ENCODE measurements at regions not wholly inside any gene's neighbourhood (a gene's known extent, or its start where the extent isn't known, plus 50 kb on each side); places are given as distances from the start of the nearest gene placed in this dataset.
"Not testable (repeated sequence)": the region's sequence is repeated elsewhere in the genome, so short reads cannot be mapped to it uniquely, and the experiment has no call there.

GRCh38 chr10:8159341-8160165 is 105.1 kb downstream of the GATA3 start:
- no peak overlapping the region for H3K27ac Mint-ChIP-seq
- H3K36me3 Mint-ChIP-seq: no peaks in the 10 kb centered on the region
- H3K4me3 Mint-ChIP-seq: no peak overlapping the region
- DNase-seq (ENCODE audit: low spot score in 2 of 2) (no peak), ATAC-seq (peak; percentile 93)
- H3K4me1 Mint-ChIP-seq: peaks cover 14% of the 10 kb centered on the region
- peaks cover 3% of the 10 kb centered on the region for H3K9me3 Mint-ChIP-seq

GRCh38 chr10:8163824-8164223 is 109.3 kb downstream of the GATA3 start:
- Mint-ChIP-seq H3K27ac (no peak overlapping the region), H3K4me1 (peaks cover 14% of the 10 kb centered on the region), H3K4me3 (no peak overlapping the region), H3K36me3 (no peaks in the 10 kb centered on the region), H3K9me3 (peaks cover 15% of the 10 kb centered on the region)
- no peak for DNase-seq (ENCODE audit: low spot score in 2 of 2)
- ATAC-seq: no peak

- H3K27ac Mint-ChIP-seq; H3K36me3 Mint-ChIP-seq; DNase-seq (ENCODE audit: low spot score in 2 of 2); ATAC-seq; H3K4me1 Mint-ChIP-seq; H3K4me3 Mint-ChIP-seq: not testable (repeated sequence)
- H3K9me3 Mint-ChIP-seq: peaks cover 19% of the 10 kb centered on the region
Observed at GRCh38 chr10:8164640-8165039, 110.2 kb downstream of the GATA3 start.

DNA sequence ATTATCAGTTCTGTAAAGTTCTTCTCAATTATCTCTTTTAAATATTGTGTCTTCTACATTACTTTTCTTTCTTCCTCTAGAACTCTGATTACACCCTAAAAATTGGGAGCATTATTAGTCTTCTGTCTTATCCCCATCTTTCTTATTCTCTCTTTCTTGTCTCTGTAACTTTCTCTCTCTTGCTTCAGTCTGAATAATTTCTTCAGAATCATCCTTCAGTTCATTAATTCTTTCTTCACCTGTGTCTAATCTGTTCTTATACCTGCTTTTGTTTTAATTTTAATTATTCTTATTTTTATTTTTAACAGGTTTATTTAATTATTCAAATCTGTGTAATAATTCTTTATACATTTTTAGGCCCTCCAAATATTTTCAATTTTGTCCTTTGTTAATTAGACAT is 114.3 kb downstream of the GATA3 start:
- DNase-seq (ENCODE audit: low spot score in 2 of 2) (no peak), ATAC-seq (no peak)
- no peak overlapping the region for H3K4me3 Mint-ChIP-seq
- H3K27ac Mint-ChIP-seq: no peak overlapping the region
- H3K9me3 Mint-ChIP-seq: peaks cover 19% of the 10 kb centered on the region
- peaks cover 6% of the 10 kb centered on the region for H3K4me1 Mint-ChIP-seq
- no peaks in the 10 kb centered on the region for H3K36me3 Mint-ChIP-seq

DNA sequence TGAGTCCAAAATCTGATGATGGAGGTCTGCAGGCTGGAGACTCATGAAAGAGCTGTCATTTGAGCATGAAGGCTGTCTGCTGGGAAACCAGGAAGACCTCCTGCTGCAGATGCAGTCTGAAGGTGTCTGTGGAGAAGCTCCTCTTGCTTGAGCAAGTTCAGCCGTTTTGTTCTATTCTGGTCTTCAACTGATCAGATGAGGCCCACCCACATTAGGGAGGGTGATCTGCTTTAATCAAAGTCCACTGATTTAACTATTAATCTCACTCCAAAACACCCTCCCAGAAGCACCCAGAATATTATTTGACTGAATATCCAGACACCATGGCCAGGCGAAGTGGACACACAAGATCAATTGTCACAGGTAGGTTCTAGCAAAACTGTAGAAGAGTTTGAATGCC is 116.5 kb downstream of the GATA3 start:
- no peak for DNase-seq (ENCODE audit: low spot score in 2 of 2)
- no peaks in the 10 kb centered on the region for H3K36me3 Mint-ChIP-seq
- H3K4me1 Mint-ChIP-seq: peaks cover 6% of the 10 kb centered on the region
- H3K9me3 Mint-ChIP-seq: peaks cover 19% of the 10 kb centered on the region
- no peak overlapping the region for H3K4me3 Mint-ChIP-seq
- no peak overlapping the region for H3K27ac Mint-ChIP-seq
- no peak for ATAC-seq

DNA sequence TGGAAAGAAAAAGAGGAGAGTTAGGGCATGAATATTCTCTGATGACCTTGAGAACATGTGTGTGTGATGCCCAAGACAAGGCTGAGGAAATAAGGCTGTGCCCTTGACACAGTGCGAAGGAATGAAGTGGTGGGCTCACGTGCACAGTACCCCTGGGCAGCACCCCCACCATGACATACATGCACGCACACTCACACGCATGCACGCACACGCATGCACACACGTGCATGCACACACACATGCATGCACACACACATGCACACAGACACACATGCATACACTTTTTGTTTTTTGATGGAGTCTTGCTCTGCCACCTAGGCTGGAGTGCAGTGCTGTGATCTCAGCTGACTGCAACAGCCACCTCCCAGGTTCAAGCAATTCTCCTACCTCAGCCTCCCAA is 118.1 kb downstream of the GATA3 start:
- peaks cover 16% of the 10 kb centered on the region for H3K9me3 Mint-ChIP-seq
- DNase-seq (ENCODE audit: low spot score in 2 of 2) (no peak), ATAC-seq (no peak)
- no peak overlapping the region for H3K27ac Mint-ChIP-seq
- no peaks in the 10 kb centered on the region for H3K36me3 Mint-ChIP-seq
- H3K4me3 Mint-ChIP-seq: no peak overlapping the region
- H3K4me1 Mint-ChIP-seq: peaks cover 6% of the 10 kb centered on the region

- DNase-seq (ENCODE audit: low spot score in 2 of 2) (no peak), ATAC-seq (no peak)
- no peaks in the 10 kb centered on the region for H3K36me3 Mint-ChIP-seq
- H3K27ac Mint-ChIP-seq: no peak overlapping the region
- H3K9me3 Mint-ChIP-seq: peaks cover 11% of the 10 kb centered on the region
- no peak overlapping the region for H3K4me3 Mint-ChIP-seq
- H3K4me1 Mint-ChIP-seq: peaks cover 6% of the 10 kb centered on the region
Observed at GRCh38 chr10:8173243-8173865, 118.9 kb downstream of the GATA3 start.

GRCh38 chr10:8173866-8174243 is 119.4 kb downstream of the GATA3 start:
- ATAC-seq: no peak
- Mint-ChIP-seq H3K4me1 (peaks cover 6% of the 10 kb centered on the region), H3K27ac (no peak overlapping the region), H3K36me3 (no peaks in the 10 kb centered on the region), H3K9me3 (peaks cover 6% of the 10 kb centered on the region), H3K4me3 (no peak overlapping the region)
- DNase-seq (ENCODE audit: low spot score in 2 of 2): no peak

DNA sequence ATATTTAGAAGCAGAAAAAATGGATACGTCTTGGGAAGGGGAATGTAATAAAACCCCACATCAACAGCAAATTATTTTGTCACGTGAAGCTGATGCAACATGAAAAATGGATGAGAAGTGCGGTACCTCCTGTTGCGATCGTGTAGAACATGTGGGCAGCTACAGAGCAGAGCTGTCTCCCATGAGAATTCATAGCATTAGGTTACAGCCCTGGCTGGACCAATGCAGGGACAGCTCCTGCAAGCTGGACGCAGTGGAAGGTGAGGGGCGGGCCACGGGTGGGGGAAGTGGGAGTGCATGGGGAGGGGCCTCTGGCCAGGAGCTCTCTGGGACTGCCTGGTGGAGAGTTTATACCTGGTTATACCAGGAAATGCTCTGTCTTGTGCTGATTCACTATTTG is 120.3 kb downstream of the GATA3 start:
- no peak overlapping the region for H3K27ac Mint-ChIP-seq
- H3K4me3 Mint-ChIP-seq: no peak overlapping the region
- no peaks in the 10 kb centered on the region for H3K9me3 Mint-ChIP-seq
- ATAC-seq (no peak), DNase-seq (ENCODE audit: low spot score in 2 of 2) (no peak)
- peaks cover 6% of the 10 kb centered on the region for H3K4me1 Mint-ChIP-seq
- H3K36me3 Mint-ChIP-seq: no peaks in the 10 kb centered on the region

DNA sequence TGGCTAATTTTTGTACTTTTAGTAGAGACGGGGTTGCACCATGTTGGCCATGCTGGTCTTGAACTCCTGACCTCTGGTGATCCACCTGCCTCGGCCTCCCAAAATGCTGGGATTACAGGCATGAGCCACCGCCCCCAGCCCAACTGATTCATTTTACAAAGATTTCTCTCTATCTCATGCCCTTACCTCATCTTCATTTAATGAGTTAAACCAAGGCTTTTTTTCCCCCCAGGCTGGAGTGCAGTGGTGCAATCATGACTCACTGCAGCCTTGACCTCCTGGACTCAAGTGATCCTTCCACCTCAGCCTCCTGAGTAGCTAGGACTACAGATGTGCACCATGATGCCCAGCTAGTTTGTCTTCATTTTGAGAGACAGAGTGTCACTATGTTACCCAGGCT is 123.0 kb downstream of the GATA3 start:
- H3K27ac Mint-ChIP-seq; H3K36me3 Mint-ChIP-seq; ATAC-seq; DNase-seq (ENCODE audit: low spot score in 2 of 2); H3K4me1 Mint-ChIP-seq; H3K4me3 Mint-ChIP-seq; H3K9me3 Mint-ChIP-seq: not testable (repeated sequence)

GRCh38 chr10:8179773-8180172 is 125.3 kb downstream of the GATA3 start:
- not testable (repeated sequence) for H3K4me3 Mint-ChIP-seq; H3K27ac Mint-ChIP-seq; H3K36me3 Mint-ChIP-seq; ATAC-seq; H3K9me3 Mint-ChIP-seq; DNase-seq (ENCODE audit: low spot score in 2 of 2)
- H3K4me1 Mint-ChIP-seq: peaks cover 27% of the 10 kb centered on the region

DNA sequence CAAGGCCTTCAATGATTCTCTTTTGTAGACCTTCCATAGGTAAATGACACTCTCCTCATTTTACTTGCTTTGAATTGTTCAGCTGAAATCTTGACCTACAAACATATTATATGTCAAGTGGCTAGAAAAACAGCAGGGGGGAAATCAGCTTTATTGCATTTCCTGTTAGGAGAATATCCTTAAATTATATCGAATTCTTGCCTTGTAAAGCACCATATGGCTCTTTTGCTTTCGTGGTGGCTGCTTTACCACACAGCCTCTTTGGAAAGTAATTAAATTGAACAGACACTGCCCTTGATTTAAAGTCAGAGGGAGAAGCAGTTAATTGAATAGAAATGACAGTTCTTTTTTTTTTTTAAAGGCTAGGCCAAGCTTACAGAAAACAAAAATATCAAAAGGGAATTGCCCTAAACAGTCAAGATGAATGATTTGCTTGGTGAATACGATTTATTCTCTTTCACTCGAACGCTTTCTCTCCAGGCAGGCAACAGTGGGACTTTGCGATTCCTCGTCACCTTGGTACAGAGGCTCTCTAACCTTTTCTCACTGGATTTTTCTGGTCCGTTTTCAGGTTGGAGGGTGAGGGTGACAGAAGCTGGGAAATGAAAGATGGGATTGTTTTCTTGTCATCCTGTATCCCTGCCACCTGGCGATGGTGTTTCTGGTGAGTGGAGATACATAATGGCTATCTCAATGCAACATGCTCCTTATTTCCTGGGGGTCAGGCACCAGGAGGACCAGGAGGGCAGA is 126.0 kb downstream of the GATA3 start:
- no peak overlapping the region for H3K4me3 Mint-ChIP-seq
- H3K4me1 Mint-ChIP-seq: peaks cover 27% of the 10 kb centered on the region
- H3K9me3 Mint-ChIP-seq: no peaks in the 10 kb centered on the region

GRCh38 chr10:8181496-8182157 is 127.1 kb downstream of the GATA3 start:
- no peak for ATAC-seq
- no peaks in the 10 kb centered on the region for H3K9me3 Mint-ChIP-seq

More for the DNA sequence above, 126.0 kb downstream of the GATA3 start:
- Mint-ChIP-seq H3K27ac (no peak overlapping the region), H3K36me3 (no peaks in the 10 kb centered on the region)
- DNase-seq (ENCODE audit: low spot score in 2 of 2) (no peak), ATAC-seq (no peak)

DNA sequence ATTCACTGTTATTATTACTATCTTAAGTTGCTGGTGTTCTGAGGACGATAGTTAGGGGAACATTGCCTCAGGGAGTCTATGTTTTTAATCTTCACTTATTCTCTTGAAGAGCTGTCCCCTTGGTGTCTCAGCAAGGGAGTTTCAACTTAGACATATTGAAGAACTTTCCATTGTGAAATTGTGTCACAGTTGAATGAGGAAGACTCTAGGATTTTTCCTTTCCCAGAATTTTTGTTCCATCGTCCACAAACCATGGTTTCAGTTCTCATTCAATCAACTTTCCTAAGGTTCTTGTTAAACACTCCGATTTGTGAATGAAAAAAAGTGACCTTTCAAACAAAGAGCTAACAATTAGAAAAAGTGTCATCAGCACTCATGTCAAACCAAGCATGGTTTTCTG is 128.3 kb downstream of the GATA3 start:
- Mint-ChIP-seq H3K4me1 (peaks cover 27% of the 10 kb centered on the region), H3K27ac (peak overlapping the region; percentile 56), H3K9me3 (no peaks in the 10 kb centered on the region), H3K36me3 (no peaks in the 10 kb centered on the region), H3K4me3 (peak overlapping the region; percentile 25)
- DNase-seq (ENCODE audit: low spot score in 2 of 2): no peak
- no peak for ATAC-seq

More at GRCh38 chr10:8181496-8182157, 127.1 kb downstream of the GATA3 start:
- H3K27ac Mint-ChIP-seq: no peak overlapping the region
- H3K4me3 Mint-ChIP-seq: no peak overlapping the region
- DNase-seq (ENCODE audit: low spot score in 2 of 2): no peak
- H3K36me3 Mint-ChIP-seq: no peaks in the 10 kb centered on the region
- peaks cover 27% of the 10 kb centered on the region for H3K4me1 Mint-ChIP-seq

DNA sequence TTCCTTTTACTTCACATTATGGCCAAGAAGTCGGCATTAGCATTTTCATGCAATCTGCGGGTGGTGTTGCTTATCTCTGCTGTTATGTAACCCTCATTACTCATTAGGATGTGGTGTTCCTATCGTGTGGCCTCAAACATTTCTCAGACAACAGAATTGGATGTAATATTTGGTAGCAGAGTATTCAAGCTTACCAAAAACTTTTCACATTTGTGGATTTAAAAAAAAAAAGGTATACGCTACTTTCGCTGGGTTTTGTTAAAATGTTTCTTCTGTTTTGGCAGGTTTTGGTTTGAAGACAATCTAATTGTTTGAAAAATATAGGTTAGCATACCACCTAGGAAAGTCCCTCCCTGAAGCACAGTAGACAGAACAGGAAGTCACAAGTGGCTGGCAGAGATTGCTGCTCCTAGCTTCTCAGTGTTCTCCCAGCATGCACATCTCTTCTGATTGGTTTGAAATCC is 128.8 kb downstream of the GATA3 start:
- ATAC-seq (peak; percentile 91), DNase-seq (ENCODE audit: low spot score in 2 of 2) (no peak)
- Mint-ChIP-seq H3K9me3 (no peaks in the 10 kb centered on the region), H3K4me1 (peaks cover 27% of the 10 kb centered on the region), H3K36me3 (no peaks in the 10 kb centered on the region), H3K4me3 (peak overlapping the region; percentile 25), H3K27ac (peak overlapping the region; percentile 56)

Measured in stimulated activated effector memory CD8-positive, alpha-beta T cell treated with anti-CD3 and anti-CD28 coated beads, Interleukin-12 subunit alpha, Interleukin-12 subunit beta, amount 100 ng/mL, for 72 hours (primary cell).